AG04450 (cell line): ENCODE measurements at regions not wholly inside any gene's neighbourhood (a gene's known extent, or its start where the extent isn't known, plus 50 kb on each side); places are given as distances from the start of the nearest gene placed in this dataset.
"Not testable (repeated sequence)": the region's sequence is repeated elsewhere in the genome, so short reads cannot be mapped to it uniquely, and the experiment has no call there.

ENCODE experiments used
- CTCF ChIA-PET: fragments of 300-600, 350-600 bp; formaldehyde crosslinking; extraction: SDS; loops from one replicate; lab custom pipeline; 2022; ENCODE audit warnings: antibody characterized with exemption, inconsistent platforms; lab: Charles Lee
- POLR2A ChIA-PET: fragments of 350-600 bp; formaldehyde crosslinking; extraction: SDS; loops from one replicate; lab custom pipeline; 2021; ENCODE audit warnings: antibody characterized with exemption, inconsistent platforms; lab: Yijun Ruan, JAX
- DNase-seq: peaks from one replicate; pipeline ENCODE4 v3.0.0-alpha.2; 2011; ENCODE audit warnings: low read depth, low spot score
- H3K27ac ChIP-seq: one replicate; pipeline ENCODE4 v1.5.1; 2012; ENCODE audit warnings: low read depth, low read length, control low read depth
- H3K27me3 ChIP-seq: one replicate; pipeline ENCODE4 v1.6.0; 2012; ENCODE audit warnings: low read length; ENCODE audit not compliant: control insufficient read depth, insufficient read depth
- H3K4me3 ChIP-seq: 2 replicates; pipeline ENCODE4 v1.5.1; 2011; ENCODE audit warnings: mild to moderate bottlenecking, low read depth, low read length, control low read depth
- H3K9me3 ChIP-seq: 2 replicates; pipeline ENCODE4 v1.5.1; 2012; ENCODE audit warnings: low read length; ENCODE audit not compliant: control insufficient read depth, insufficient read depth
- TF ChIP-seq, protein P1 (sequence below): IDR thresholded peaks from 2 replicates; pipeline ENCODE4 v1.5.1; 2011; ENCODE audit warnings: low read depth, low read length, control low read depth, inconsistent platforms

DNA sequence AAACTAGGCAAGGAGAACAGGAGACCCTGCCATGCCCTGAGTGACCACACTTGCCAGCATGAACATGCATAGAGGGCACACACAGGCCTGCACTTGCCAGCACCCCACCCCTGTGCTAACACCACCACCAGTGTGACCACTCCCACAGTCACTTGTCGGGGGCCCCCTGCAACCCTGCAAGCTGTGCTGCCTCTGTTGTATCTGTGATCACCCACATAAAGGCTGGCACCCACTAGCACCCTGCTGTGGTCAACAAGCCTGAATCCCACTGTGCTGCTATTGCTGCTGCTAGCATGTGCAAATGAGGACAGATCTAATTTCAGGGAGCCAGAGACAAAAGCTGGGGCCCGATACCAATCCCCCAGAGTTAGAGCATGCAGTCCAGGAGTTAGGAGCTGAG, 217.7 kb downstream of the GIPC2 start:
- no peaks in the 10 kb centered on the region for H3K9me3 ChIP-seq
- TF ChIP-seq, protein P1, sequence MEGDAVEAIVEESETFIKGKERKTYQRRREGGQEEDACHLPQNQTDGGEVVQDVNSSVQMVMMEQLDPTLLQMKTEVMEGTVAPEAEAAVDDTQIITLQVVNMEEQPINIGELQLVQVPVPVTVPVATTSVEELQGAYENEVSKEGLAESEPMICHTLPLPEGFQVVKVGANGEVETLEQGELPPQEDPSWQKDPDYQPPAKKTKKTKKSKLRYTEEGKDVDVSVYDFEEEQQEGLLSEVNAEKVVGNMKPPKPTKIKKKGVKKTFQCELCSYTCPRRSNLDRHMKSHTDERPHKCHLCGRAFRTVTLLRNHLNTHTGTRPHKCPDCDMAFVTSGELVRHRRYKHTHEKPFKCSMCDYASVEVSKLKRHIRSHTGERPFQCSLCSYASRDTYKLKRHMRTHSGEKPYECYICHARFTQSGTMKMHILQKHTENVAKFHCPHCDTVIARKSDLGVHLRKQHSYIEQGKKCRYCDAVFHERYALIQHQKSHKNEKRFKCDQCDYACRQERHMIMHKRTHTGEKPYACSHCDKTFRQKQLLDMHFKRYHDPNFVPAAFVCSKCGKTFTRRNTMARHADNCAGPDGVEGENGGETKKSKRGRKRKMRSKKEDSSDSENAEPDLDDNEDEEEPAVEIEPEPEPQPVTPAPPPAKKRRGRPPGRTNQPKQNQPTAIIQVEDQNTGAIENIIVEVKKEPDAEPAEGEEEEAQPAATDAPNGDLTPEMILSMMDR = no peak
- ChIA-PET CTCF (interaction anchor here (1.2 kb wide), 1 partner anchor 119 kb away, joined by 3 read pairs; no protein-coding TSS in a partner anchor), POLR2A (interaction anchor here (0.7 kb wide), 1 partner anchor 85 kb away, joined by 4 read pairs; no protein-coding TSS in a partner anchor)
- DNase-seq = no peak
- H3K4me3 ChIP-seq = no peak overlapping the region
- H3K27ac ChIP-seq = no peak overlapping the region
- H3K27me3 ChIP-seq = no peaks in the 10 kb centered on the region

GRCh38 chr1:78263946-78264345, 218.2 kb downstream of the GIPC2 start:
- no peaks in the 10 kb centered on the region for H3K9me3 ChIP-seq
- H3K4me3 ChIP-seq = no peak overlapping the region
- H3K27me3 ChIP-seq = no peaks in the 10 kb centered on the region
- H3K27ac ChIP-seq = no peak overlapping the region
- TF ChIP-seq, protein P1 = no peak
- ChIA-PET CTCF (interaction anchor here (1.2 kb wide), 1 partner anchor 119 kb away, joined by 3 read pairs; no protein-coding TSS in a partner anchor), POLR2A (interaction anchor here (0.7 kb wide), 1 partner anchor 85 kb away, joined by 4 read pairs; no protein-coding TSS in a partner anchor)
- no peak for DNase-seq

- H3K27ac ChIP-seq = no peak overlapping the region
- TF ChIP-seq, protein P1 = no peak
- no peak overlapping the region for H3K4me3 ChIP-seq
- POLR2A ChIA-PET = no interaction called here
- H3K9me3 ChIP-seq = no peaks in the 10 kb centered on the region
- no peak for DNase-seq
- CTCF ChIA-PET = no interaction called here
- no peaks in the 10 kb centered on the region for H3K27me3 ChIP-seq
Measured at GRCh38 chr1:78267513-78268218, 221.9 kb downstream of the GIPC2 start.

DNA sequence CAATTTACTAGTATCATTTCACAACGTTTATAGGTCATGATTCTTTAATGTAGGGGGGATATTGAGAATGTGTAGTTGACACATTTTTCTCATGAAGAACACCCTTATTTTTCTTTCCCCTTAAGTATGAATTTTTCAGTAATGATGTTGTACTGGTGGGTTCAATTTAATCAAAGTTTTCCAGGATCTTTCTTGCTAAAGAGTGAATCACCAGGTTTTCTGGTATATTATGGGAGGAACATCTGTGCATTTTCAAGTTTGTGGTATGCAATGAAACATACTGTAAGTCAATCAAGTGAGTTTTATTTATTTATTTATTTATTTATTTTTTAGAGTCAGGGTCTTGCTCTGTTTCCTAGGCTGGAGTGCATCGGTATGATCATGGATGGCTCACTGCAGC, 221.2 kb upstream of the PTGFR start:
- TF ChIP-seq, protein P1 = no peak
- POLR2A ChIA-PET = no interaction called here
- H3K27ac ChIP-seq = no peak overlapping the region
- DNase-seq = no peak
- H3K4me3 ChIP-seq = no peak overlapping the region
- CTCF ChIA-PET = no interaction called here
- no peaks in the 10 kb centered on the region for H3K9me3 ChIP-seq
- no peaks in the 10 kb centered on the region for H3K27me3 ChIP-seq

DNA sequence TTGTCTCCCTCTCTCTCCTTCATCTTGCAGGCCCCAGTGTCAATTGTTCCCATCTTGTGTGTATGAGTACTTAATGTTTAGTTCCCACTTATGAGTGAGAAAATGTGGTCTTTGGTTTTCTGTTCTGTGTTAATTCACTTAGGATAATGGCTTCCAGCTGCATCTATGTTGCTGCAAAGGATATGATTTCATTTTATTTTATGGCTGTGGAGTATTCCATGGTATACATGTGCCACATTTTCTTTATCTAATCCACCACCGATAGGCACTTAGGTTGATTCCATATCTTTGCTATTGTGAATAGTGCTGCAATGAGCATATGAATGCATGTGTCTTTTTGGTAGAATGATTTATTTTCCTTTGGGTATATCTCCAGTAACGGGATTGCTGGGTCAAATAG, 219.4 kb upstream of the PTGFR start:
- H3K27me3 ChIP-seq, H3K27ac ChIP-seq, H3K9me3 ChIP-seq, POLR2A ChIA-PET, DNase-seq, H3K4me3 ChIP-seq: not testable (repeated sequence)
- CTCF ChIA-PET = interaction anchor here (1.2 kb wide), 1 partner anchor 126 kb away, joined by 3 read pairs; no protein-coding TSS in a partner anchor
